A673 (cell line): ENCODE measurements at regions not wholly inside any gene's neighbourhood (a gene's known extent, or its start where the extent isn't known, plus 50 kb on each side); places are given as distances from the start of the nearest gene placed in this dataset.

Experiments
- BruUV-seq: library from RNA; stranded (reverse); fragments of 400-500 nt; replicated peaks from 2 replicates; lab custom pipeline; 2021; lab: Mats Ljungman, UMichigan
- CTCF ChIA-PET: fragments of 300-600 bp; sonication (Branson Sonifier 250); formaldehyde crosslinking; loops from one replicate; lab custom pipeline; 2022; ENCODE audit warnings: antibody characterized with exemption; lab: Charles Lee
- POLR2A ChIA-PET: fragments of 300-600 bp; sonication (Branson Sonifier 250); formaldehyde crosslinking; loops from one replicate; lab custom pipeline; 2022; ENCODE audit warnings: antibody characterized with exemption; ENCODE audit not compliant: low non-redundant PET; lab: Charles Lee
- DNase-seq: peaks from one replicate; pipeline ENCODE4 v3.0.0-alpha.2; 2015; ENCODE audit warnings: low spot score
- H3K27ac ChIP-seq: fragments of 200-600 bp; sonication (generic); 2 replicates; pipeline ENCODE4 v1.5.1; 2016; ENCODE audit warnings: mixed run types, low read depth, mild to moderate bottlenecking, mixed read lengths, antibody characterized with exemption, low read length; ENCODE audit not compliant: poor library complexity, severe bottlenecking
- H3K27me3 ChIP-seq: fragments of 200-600 bp; sonication (generic); replicated peaks from 2 replicates; pipeline ENCODE4 v1.6.1; 2017; ENCODE audit warnings: mixed run types, low read depth, mild to moderate bottlenecking, mixed read lengths, antibody characterized with exemption, low read length; ENCODE audit not compliant: insufficient read depth, poor library complexity
- H3K36me3 ChIP-seq: fragments of 200-600 bp; sonication (generic); 2 replicates; pipeline ENCODE4 v1.6.1; 2016; ENCODE audit warnings: mixed run types, mild to moderate bottlenecking, mixed read lengths, antibody characterized with exemption, low read length; ENCODE audit not compliant: insufficient read depth, poor library complexity, severe bottlenecking
- H3K4me1 ChIP-seq: fragments of 200-600 bp; sonication (generic); 2 replicates; pipeline ENCODE4 v1.6.1; 2017; ENCODE audit warnings: mixed run types, mild to moderate bottlenecking, mixed read lengths, antibody characterized with exemption, low read length; ENCODE audit not compliant: insufficient read depth, poor library complexity, severe bottlenecking
- H3K4me3 ChIP-seq: fragments of 200-600 bp; sonication (generic); 2 replicates; pipeline ENCODE4 v1.5.1; 2016; ENCODE audit warnings: low read depth, mixed run types, mild to moderate bottlenecking, mixed read lengths, low read length; ENCODE audit not compliant: poor library complexity, severe bottlenecking
- H3K9me3 ChIP-seq: fragments of 200-600 bp; sonication (generic); 2 replicates; pipeline ENCODE4 v1.6.1; 2016; ENCODE audit warnings: mixed run types, low read depth, mild to moderate bottlenecking, mixed read lengths, antibody characterized with exemption, low read length; ENCODE audit not compliant: poor library complexity, severe bottlenecking
- CTCF ChIP-seq: fragments of 300-800, 200-600 bp; sonication (generic); conservative IDR thresholded peaks from 2 replicates; pipeline ENCODE4 v1.5.1; 2017; ENCODE audit warnings: low read depth, mild to moderate bottlenecking, antibody characterized with exemption, low read length, moderate library complexity, mixed read lengths
- EZH2 ChIP-seq: fragments of 200-600 bp; sonication (generic); IDR thresholded peaks from 2 replicates; pipeline ENCODE4 v1.6.1; 2017; ENCODE audit warnings: borderline replicate concordance, low read depth, mild to moderate bottlenecking, mixed read lengths, antibody characterized with exemption, low read length; ENCODE audit not compliant: poor library complexity, severe bottlenecking
- intact Hi-C: fragments of 100-400 bp; cut with micrococcal nuclease; formaldehyde crosslinking; loops from one replicate; pipeline ENCODE4 v1.10.0; 2022; ENCODE audit not compliant: unreplicated experiment

- ChIA-PET CTCF (no interaction called here), POLR2A (no interaction called here)
- no peak for TF ChIP-seq CTCF
- no peak for TF ChIP-seq EZH2
- DNase-seq, result no peak
- BruUV-seq, result no TSS peak
- Histone ChIP-seq H3K9me3 (peaks cover 20% of the 10 kb centered on the region), H3K27ac (no peak overlapping the region), H3K36me3 (no peaks in the 10 kb centered on the region), H3K27me3 (no peaks in the 10 kb centered on the region), H3K4me1 (no peaks in the 10 kb centered on the region), H3K4me3 (no peak overlapping the region)
- intact Hi-C loops, result no loop called here
These were observed 74.2 kb upstream of the L3MBTL4 start for GRCh38 chr18:6488956-6489355.

DNA sequence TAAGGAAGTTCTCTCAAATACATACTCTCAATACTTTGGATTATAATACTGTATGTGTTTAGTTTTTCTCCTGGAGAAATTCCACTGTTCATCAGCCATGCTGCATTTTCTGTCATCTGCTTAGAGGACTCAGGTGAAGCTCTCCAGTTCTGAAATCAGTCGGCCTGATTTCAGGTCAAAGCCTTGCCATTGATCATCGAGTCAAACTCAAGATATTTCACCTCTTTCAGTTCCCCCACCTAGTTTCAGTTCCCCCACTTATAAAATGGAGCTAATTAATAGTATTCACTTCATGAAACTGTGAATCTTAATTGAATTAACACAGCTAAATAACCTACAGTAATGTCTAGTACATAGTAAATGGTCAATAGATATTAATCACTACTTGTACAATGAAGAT lies 75.3 kb upstream of the L3MBTL4 start:
- POLR2A ChIA-PET, result no interaction called here
- BruUV-seq, result no TSS peak
- no peaks in the 10 kb centered on the region for H3K4me1 ChIP-seq

GRCh38 chr18:6493194-6493593 lies 78.5 kb upstream of the L3MBTL4 start:
- no peak overlapping the region for H3K4me3 ChIP-seq
- no TSS peak for BruUV-seq
- H3K27ac ChIP-seq, result no peak overlapping the region
- H3K4me1 ChIP-seq, result no peaks in the 10 kb centered on the region
- peaks cover 26% of the 10 kb centered on the region for H3K9me3 ChIP-seq
- intact Hi-C loops, result no loop called here
- CTCF ChIA-PET, result no interaction called here
- DNase-seq, result no peak
- no peaks in the 10 kb centered on the region for H3K36me3 ChIP-seq
- no peaks in the 10 kb centered on the region for H3K27me3 ChIP-seq
- POLR2A ChIA-PET, result no interaction called here
- TF ChIP-seq EZH2, result no peak
- no peak for TF ChIP-seq CTCF

More for the DNA sequence above, 75.3 kb upstream of the L3MBTL4 start:
- TF ChIP-seq CTCF (no peak), EZH2 (no peak)
- DNase-seq, result no peak
- intact Hi-C loops, result no loop called here
- Histone ChIP-seq H3K4me3 (no peak overlapping the region), H3K9me3 (peaks cover 22% of the 10 kb centered on the region), H3K27ac (no peak overlapping the region), H3K27me3 (no peaks in the 10 kb centered on the region), H3K36me3 (no peaks in the 10 kb centered on the region)
- CTCF ChIA-PET, result no interaction called here
